A673 (cell line): ENCODE measurements at regions not wholly inside any gene's neighbourhood (a gene's known extent, or its start where the extent isn't known, plus 50 kb on each side); places are given as distances from the start of the nearest gene placed in this dataset.

ENCODE experiments used
- BruUV-seq: library from RNA; stranded (reverse); fragments of 400-500 nt; replicated peaks from 2 replicates; lab custom pipeline; 2021; lab: Mats Ljungman, UMichigan
- CTCF ChIA-PET: fragments of 300-600 bp; sonication (Branson Sonifier 250); formaldehyde crosslinking; loops from one replicate; lab custom pipeline; 2022; ENCODE audit warnings: antibody characterized with exemption; lab: Charles Lee
- POLR2A ChIA-PET: fragments of 300-600 bp; sonication (Branson Sonifier 250); formaldehyde crosslinking; loops from one replicate; lab custom pipeline; 2022; ENCODE audit warnings: antibody characterized with exemption; ENCODE audit not compliant: low non-redundant PET; lab: Charles Lee
- DNase-seq: peaks from one replicate; pipeline ENCODE4 v3.0.0-alpha.2; 2015; ENCODE audit warnings: low spot score
- H3K27ac ChIP-seq: fragments of 200-600 bp; sonication (generic); 2 replicates; pipeline ENCODE4 v1.5.1; 2016; ENCODE audit warnings: mixed run types, low read depth, mild to moderate bottlenecking, mixed read lengths, antibody characterized with exemption, low read length; ENCODE audit not compliant: poor library complexity, severe bottlenecking
- H3K27me3 ChIP-seq: fragments of 200-600 bp; sonication (generic); replicated peaks from 2 replicates; pipeline ENCODE4 v1.6.1; 2017; ENCODE audit warnings: mixed run types, low read depth, mild to moderate bottlenecking, mixed read lengths, antibody characterized with exemption, low read length; ENCODE audit not compliant: insufficient read depth, poor library complexity
- H3K36me3 ChIP-seq: fragments of 200-600 bp; sonication (generic); 2 replicates; pipeline ENCODE4 v1.6.1; 2016; ENCODE audit warnings: mixed run types, mild to moderate bottlenecking, mixed read lengths, antibody characterized with exemption, low read length; ENCODE audit not compliant: insufficient read depth, poor library complexity, severe bottlenecking
- H3K4me1 ChIP-seq: fragments of 200-600 bp; sonication (generic); 2 replicates; pipeline ENCODE4 v1.6.1; 2017; ENCODE audit warnings: mixed run types, mild to moderate bottlenecking, mixed read lengths, antibody characterized with exemption, low read length; ENCODE audit not compliant: insufficient read depth, poor library complexity, severe bottlenecking
- H3K4me3 ChIP-seq: fragments of 200-600 bp; sonication (generic); 2 replicates; pipeline ENCODE4 v1.5.1; 2016; ENCODE audit warnings: low read depth, mixed run types, mild to moderate bottlenecking, mixed read lengths, low read length; ENCODE audit not compliant: poor library complexity, severe bottlenecking
- H3K9me3 ChIP-seq: fragments of 200-600 bp; sonication (generic); 2 replicates; pipeline ENCODE4 v1.6.1; 2016; ENCODE audit warnings: mixed run types, low read depth, mild to moderate bottlenecking, mixed read lengths, antibody characterized with exemption, low read length; ENCODE audit not compliant: poor library complexity, severe bottlenecking
- EZH2 ChIP-seq: fragments of 200-600 bp; sonication (generic); IDR thresholded peaks from 2 replicates; pipeline ENCODE4 v1.6.1; 2017; ENCODE audit warnings: borderline replicate concordance, low read depth, mild to moderate bottlenecking, mixed read lengths, antibody characterized with exemption, low read length; ENCODE audit not compliant: poor library complexity, severe bottlenecking
- intact Hi-C: fragments of 100-400 bp; cut with micrococcal nuclease; formaldehyde crosslinking; loops from one replicate; pipeline ENCODE4 v1.10.0; 2022; ENCODE audit not compliant: unreplicated experiment
- TF ChIP-seq, protein P1 (sequence below): fragments of 300-800, 200-600 bp; sonication (generic); conservative IDR thresholded peaks from 2 replicates; pipeline ENCODE4 v1.5.1; 2017; ENCODE audit warnings: low read depth, mild to moderate bottlenecking, antibody characterized with exemption, low read length, moderate library complexity, mixed read lengths

DNA sequence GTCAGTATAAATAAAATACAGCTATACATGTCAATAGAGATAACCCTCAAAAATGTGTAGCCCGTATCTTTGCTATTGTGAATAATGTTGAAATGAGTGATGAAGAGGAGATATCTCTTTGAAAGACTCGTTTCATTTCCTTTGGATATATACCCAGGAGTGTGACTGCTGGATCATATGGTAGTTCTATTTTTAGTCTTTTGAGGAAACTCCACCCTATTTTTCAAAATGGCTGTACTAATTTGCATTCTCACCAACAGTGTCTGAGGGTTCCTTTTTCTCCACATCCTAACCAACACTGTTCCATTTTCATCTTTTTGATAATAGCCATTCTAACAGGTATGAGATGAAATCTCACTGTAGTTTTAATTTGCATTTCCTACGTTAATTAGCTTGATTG is 237.5 kb upstream of the GBE1 start:
- no TSS peak for BruUV-seq
- no peak for DNase-seq
- POLR2A ChIA-PET, result no interaction called here
- H3K27me3 ChIP-seq, result no peaks in the 10 kb centered on the region
- no peak overlapping the region for H3K27ac ChIP-seq
- intact Hi-C loops, result no loop called here
- no peaks in the 10 kb centered on the region for H3K36me3 ChIP-seq
- CTCF ChIA-PET, result no interaction called here
- peaks cover 4% of the 10 kb centered on the region for H3K4me1 ChIP-seq
- no peaks in the 10 kb centered on the region for H3K9me3 ChIP-seq
- TF ChIP-seq, protein P1, sequence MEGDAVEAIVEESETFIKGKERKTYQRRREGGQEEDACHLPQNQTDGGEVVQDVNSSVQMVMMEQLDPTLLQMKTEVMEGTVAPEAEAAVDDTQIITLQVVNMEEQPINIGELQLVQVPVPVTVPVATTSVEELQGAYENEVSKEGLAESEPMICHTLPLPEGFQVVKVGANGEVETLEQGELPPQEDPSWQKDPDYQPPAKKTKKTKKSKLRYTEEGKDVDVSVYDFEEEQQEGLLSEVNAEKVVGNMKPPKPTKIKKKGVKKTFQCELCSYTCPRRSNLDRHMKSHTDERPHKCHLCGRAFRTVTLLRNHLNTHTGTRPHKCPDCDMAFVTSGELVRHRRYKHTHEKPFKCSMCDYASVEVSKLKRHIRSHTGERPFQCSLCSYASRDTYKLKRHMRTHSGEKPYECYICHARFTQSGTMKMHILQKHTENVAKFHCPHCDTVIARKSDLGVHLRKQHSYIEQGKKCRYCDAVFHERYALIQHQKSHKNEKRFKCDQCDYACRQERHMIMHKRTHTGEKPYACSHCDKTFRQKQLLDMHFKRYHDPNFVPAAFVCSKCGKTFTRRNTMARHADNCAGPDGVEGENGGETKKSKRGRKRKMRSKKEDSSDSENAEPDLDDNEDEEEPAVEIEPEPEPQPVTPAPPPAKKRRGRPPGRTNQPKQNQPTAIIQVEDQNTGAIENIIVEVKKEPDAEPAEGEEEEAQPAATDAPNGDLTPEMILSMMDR, result no peak
- no peak for TF ChIP-seq EZH2
- no peak overlapping the region for H3K4me3 ChIP-seq

DNA sequence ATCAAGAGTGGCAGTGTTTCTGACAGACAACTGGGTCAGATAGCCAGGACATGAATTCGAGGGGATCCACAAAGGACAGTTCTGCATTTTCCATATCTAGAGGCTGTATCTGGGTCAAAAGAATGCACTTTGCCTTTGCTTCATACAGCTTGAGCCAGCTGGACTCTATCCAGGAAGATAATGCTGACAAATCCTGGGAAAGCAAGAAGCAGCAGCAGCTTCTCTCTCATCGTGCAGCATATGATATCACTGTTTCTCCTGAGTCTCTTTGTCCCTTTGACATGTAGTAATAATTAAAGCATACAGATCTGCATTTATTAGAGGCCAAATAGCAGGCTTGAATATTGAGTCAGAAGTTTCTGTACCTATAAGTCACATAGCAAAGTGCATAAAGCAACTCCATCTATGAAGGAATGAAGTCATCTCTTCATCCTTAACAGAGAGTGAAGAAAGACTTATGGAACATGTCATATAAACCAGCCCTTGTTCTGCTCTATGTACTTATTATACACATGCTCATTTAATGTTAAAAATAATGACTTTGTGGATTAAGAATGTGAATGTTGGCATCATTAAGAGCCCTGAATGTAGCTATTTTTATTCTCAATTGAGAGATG is 236.8 kb upstream of the GBE1 start:
- H3K9me3 ChIP-seq, result no peaks in the 10 kb centered on the region
- no peaks in the 10 kb centered on the region for H3K27me3 ChIP-seq
- H3K4me1 ChIP-seq, result peaks cover 4% of the 10 kb centered on the region
- no TSS peak for BruUV-seq
- intact Hi-C loops, result no loop called here
- no peak overlapping the region for H3K4me3 ChIP-seq
- POLR2A ChIA-PET, result no interaction called here
- no peak for TF ChIP-seq EZH2
- TF ChIP-seq, protein P1, result no peak
- CTCF ChIA-PET, result no interaction called here
- no peak overlapping the region for H3K27ac ChIP-seq
- no peak for DNase-seq
- H3K36me3 ChIP-seq, result no peaks in the 10 kb centered on the region

DNA sequence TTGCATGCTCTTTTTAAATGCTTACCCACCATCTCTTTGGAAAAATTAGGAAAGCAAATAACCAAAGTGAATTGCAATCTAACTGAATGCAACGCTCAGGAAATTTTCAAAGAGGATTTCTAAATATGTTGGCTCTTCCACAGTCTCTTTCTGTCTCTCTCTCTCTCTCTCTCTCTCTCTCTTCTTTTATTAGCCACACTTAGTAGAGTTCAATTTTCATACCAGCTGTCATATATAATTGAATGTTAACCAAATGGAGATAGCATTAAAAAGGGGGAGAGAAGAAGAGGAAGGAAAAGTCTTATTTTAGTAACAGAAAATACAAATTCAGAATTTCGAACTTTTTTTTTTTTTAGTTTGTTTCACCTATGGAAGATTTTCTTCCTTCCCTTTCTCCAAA is 235.9 kb upstream of the GBE1 start:
- POLR2A ChIA-PET, result no interaction called here
- Histone ChIP-seq H3K4me1 (no peaks in the 10 kb centered on the region), H3K9me3 (no peaks in the 10 kb centered on the region), H3K27ac (no peak overlapping the region), H3K4me3 (no peak overlapping the region), H3K36me3 (no peaks in the 10 kb centered on the region), H3K27me3 (no peaks in the 10 kb centered on the region)
- TF ChIP-seq EZH2, result no peak
- TF ChIP-seq, protein P1, result no peak
- no peak for DNase-seq
- CTCF ChIA-PET, result no interaction called here
- intact Hi-C loops, result no loop called here
- no TSS peak for BruUV-seq
